Stimulated activated naive CD8-positive, alpha-beta T cell treated with anti-CD3 and anti-CD28 coated beads, Interleukin-15, Interleukin-2, amounts not matched to agents 100 ng/mL and 50 ng/mL, for 24 hours (primary cell): ENCODE measurements at regions not wholly inside any gene's neighbourhood (a gene's known extent, or its start where the extent isn't known, plus 50 kb on each side); places are given as distances from the start of the nearest gene placed in this dataset.

ENCODE experiments used
- H3K27ac Mint-ChIP-seq: one replicate; pipeline ENCODE4 v1.8.0; 2021; ENCODE audit warnings: mild to moderate bottlenecking, mixed read lengths
- H3K27me3 Mint-ChIP-seq: one replicate; pipeline ENCODE4 v1.8.0; 2021; ENCODE audit warnings: mixed read lengths
- H3K36me3 Mint-ChIP-seq: one replicate; pipeline ENCODE4 v1.8.0; 2021; ENCODE audit warnings: low read depth, mixed read lengths
- H3K4me1 Mint-ChIP-seq: one replicate; pipeline ENCODE4 v1.8.0; 2021; ENCODE audit warnings: low read depth, mixed read lengths
- H3K4me3 Mint-ChIP-seq: one replicate; pipeline ENCODE4 v1.8.0; 2021; ENCODE audit warnings: mild to moderate bottlenecking, mixed read lengths
- H3K9me3 Mint-ChIP-seq: one replicate; pipeline ENCODE4 v1.8.0; 2021; ENCODE audit warnings: mixed read lengths

DNA sequence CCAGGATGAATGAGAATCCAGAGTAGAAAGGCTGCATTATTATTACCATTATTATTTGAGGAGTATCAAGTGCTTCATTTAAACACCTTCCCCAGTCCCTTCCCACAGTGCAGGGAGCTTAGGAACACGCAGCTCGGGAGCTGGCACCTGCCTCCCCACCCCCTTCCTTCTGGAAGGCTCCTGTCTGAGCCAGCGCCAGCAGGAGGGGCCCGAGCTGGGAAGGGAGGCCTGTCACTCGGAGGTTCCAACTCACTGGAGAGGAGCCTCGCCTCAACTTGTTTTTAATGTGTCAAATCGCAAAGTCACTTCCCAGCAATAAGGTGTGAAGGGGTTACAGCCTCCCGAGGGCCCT, 156.4 kb upstream of the IRX4 start:
- Mint-ChIP-seq H3K4me3 (no peak overlapping the region), H3K36me3 (no peaks in the 10 kb centered on the region), H3K27me3 (peaks cover 39% of the 10 kb centered on the region), H3K27ac (no peak overlapping the region), H3K9me3 (no peaks in the 10 kb centered on the region), H3K4me1 (no peaks in the 10 kb centered on the region)

DNA sequence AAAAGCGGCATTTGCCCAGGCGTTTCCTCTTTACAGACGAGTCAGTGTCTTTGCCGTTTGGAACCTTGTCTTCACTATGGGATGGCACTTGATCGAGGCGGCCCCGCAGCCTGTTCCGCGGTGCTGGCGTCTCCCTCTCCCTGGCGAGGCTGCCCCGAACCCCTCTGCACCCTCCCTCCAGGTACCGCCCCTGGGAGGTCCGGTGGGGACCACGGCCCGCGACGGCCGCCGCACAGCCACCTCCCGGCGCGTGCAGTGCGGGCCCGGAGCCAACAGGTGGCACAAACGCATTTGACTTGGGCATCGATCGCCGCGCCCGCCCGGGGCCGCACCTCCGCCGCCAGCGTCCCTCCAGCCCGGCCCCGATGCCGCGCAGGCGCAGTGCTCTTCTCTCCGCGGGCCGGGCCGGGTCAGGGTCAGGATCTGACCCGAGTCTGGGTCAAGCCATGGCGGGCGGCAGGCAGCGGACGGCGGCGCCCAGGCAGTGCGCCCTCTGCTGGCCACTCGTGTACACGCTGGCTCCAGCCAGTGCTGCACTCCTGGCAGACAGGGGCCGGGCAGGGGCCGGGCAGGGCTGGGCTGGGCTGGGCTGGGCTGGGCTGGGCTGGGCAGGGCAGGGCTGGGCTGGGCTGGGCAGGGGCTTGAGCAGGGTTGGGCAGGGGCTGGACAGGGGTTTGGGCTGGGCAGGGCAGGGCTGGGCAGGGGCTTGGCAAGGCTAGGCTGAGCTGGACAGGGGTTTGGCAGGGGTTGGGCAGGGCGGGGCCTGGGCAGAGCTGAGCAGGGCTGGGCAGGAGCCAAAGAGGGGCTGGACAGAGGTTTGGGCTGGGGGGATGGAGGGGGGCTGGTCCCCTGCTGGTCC, 155.8 kb upstream of the IRX4 start:
- Mint-ChIP-seq H3K27me3 (peaks cover 35% of the 10 kb centered on the region), H3K9me3 (no peaks in the 10 kb centered on the region), H3K27ac (no peak overlapping the region), H3K36me3 (no peaks in the 10 kb centered on the region), H3K4me3 (peak overlapping the region; percentile 47), H3K4me1 (no peaks in the 10 kb centered on the region)

DNA sequence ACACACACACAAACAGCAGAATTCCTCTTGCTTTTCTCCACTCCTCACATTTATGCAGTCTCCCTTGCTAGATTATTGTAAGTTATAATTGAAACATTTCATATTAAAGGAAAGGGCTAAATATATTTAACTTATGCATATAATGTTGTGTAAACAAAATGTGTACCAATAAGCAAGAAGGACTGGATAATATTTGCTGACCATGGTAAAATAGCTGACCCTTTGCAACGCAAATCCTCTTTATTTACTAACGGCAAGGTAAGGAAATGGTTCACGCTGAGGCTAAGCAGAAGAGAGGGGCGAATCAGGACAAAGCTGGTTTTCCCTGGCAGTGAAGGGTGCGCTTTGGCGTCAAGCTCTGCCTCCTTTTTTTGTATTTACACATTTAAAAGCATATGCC, 154.2 kb upstream of the IRX4 start:
- Mint-ChIP-seq H3K27me3 (peaks cover 47% of the 10 kb centered on the region), H3K36me3 (no peaks in the 10 kb centered on the region), H3K4me3 (no peak overlapping the region), H3K4me1 (no peaks in the 10 kb centered on the region), H3K9me3 (no peaks in the 10 kb centered on the region), H3K27ac (no peak overlapping the region)

DNA sequence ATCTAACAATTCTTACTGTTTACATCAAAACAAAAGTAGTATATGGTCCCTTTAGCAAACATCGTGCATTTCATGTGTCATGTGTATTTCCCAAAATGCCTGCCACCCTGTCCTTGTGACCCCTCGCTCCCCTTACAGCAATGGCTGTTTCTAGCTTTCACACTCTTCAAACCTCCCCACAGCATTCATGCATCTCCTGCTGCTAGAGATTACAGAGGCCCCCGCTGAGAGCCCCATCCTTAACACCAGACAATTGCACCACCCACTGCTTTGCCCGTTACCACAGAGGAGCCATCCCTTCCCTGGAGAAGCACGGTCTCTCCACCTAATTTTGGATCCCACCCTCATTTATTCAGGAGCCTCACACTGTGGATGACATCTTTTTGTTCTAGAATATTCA, 149.7 kb upstream of the IRX4 start:
- Mint-ChIP-seq H3K27me3 (peaks cover 57% of the 10 kb centered on the region), H3K4me3 (no peak overlapping the region), H3K36me3 (no peaks in the 10 kb centered on the region), H3K27ac (no peak overlapping the region), H3K9me3 (peaks cover 4% of the 10 kb centered on the region), H3K4me1 (no peaks in the 10 kb centered on the region)

DNA sequence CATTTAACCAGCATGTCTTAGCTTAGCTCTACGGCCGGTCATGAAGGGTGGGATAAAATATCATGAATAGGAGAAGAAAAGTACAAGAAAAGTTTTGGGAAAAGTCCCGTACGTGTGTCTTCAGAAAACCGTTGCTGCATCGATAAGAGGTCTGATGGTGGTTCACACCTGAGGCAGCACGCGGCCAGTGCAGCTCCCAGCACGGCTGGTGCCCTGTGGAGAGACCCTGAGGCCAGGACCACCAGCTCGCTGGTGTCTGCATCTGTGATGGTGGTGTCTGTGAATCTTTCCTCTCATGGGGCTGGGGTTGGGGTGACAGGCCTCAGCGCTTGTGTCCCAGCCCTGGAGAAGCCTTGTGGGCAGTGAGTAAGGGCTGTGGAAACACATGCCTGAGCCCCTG, 148.9 kb upstream of the IRX4 start:
- Mint-ChIP-seq H3K36me3 (no peaks in the 10 kb centered on the region), H3K27ac (no peak overlapping the region), H3K4me1 (no peaks in the 10 kb centered on the region), H3K27me3 (peaks cover 50% of the 10 kb centered on the region), H3K4me3 (no peak overlapping the region), H3K9me3 (peaks cover 4% of the 10 kb centered on the region)

DNA sequence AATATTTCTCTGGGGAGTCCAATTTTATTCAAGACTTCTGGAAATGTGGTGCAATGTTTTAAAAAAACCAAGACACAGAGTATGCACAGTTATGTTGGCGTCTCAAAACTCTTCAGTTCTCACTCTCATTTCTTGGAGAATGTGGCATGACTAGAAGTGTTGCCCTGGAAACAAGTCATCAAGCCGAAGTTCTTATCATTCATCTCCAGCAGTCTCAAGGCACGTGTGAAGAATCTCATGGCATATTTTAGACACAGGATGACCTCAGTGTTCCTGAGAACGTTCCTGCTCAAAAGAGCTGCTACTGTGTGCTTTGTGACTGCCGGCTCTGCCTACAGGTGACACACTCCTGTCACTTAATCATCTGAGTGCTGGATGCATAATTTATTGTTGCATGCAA, 147.4 kb upstream of the IRX4 start:
- Mint-ChIP-seq H3K27ac (no peak overlapping the region), H3K4me1 (no peaks in the 10 kb centered on the region), H3K4me3 (no peak overlapping the region), H3K9me3 (peaks cover 4% of the 10 kb centered on the region), H3K27me3 (peaks cover 49% of the 10 kb centered on the region), H3K36me3 (no peaks in the 10 kb centered on the region)

DNA sequence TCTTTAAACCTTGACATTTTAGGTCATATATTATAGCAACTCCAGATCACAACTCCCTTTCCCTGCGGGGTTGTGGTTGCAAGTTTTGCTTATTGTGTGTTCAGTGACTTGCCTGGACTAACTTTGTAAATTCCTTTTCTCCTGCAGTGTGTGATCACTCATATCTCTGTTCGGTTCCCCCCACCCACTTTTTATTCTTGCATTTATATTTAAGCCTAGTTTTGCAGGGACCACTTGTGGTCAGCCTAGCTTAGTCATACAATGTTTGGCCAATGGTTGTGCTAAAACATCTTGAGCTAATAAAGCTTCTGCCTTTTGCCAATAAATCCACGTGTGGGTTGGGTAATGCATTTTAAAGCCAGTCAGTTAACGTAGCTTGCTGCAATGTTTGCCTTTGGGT, 146.5 kb upstream of the IRX4 start:
- Mint-ChIP-seq H3K36me3 (no peaks in the 10 kb centered on the region), H3K27me3 (peaks cover 49% of the 10 kb centered on the region), H3K27ac (no peak overlapping the region), H3K9me3 (peaks cover 4% of the 10 kb centered on the region), H3K4me3 (no peak overlapping the region), H3K4me1 (no peaks in the 10 kb centered on the region)

DNA sequence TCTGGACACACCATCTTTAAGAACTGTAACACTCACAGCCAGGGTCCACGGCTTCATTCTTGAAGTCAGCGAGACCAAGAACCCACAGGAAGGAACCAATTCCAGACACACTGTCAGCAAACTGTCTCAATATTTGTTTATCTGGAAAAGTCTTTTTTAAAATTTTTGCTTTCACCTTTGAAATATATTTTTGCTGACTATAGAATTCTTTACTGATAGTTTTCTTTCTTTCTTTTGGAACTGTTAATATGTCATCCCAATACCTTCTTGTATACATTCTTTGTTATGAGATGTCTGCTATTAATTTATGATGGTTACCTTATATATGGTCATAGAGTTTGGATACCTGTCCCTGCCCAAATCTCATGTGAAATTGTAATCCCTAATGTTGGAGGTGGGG, 145.1 kb upstream of the IRX4 start:
- Mint-ChIP-seq H3K36me3 (no peaks in the 10 kb centered on the region), H3K27me3 (peaks cover 43% of the 10 kb centered on the region), H3K27ac (no peak overlapping the region), H3K4me3 (no peak overlapping the region), H3K9me3 (peaks cover 4% of the 10 kb centered on the region), H3K4me1 (no peaks in the 10 kb centered on the region)

DNA sequence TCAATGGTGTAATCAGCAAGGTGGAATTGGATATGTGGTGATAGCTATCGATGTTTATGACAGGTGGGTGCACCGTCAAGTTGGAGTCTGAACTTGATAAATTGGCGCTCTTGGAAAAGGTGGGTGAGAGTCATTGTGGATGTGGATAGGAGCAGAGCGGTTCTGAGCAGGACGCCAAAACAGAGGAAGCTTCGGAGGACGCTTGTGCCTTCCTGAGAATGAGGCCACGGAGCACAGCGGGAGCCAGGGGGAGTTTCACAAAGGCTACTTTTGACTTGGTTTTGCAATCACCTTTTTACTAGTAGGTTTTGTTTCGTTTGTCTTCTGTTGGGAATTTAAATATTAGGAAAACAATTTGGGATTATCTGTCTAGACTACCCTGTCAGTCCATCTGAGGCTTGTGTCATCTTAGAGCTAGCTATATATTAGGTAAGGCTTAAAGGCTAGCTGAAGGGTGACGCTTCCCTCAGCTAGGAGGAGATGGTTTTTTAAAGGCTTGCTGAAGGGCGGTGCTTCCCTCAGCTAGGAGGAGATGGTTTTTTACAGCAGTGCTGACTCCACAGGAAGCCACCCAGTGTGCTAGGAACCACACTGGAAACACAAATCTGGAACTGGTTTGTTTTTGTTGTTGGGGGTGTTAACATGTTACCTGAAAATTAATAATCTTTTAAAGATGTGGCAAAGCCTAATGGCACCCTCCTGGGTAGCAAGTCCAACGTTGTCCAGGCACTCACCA, 142.4 kb upstream of the IRX4 start:
- H3K27me3 Mint-ChIP-seq = peaks cover 45% of the 10 kb centered on the region
- peaks cover 4% of the 10 kb centered on the region for H3K9me3 Mint-ChIP-seq
- H3K27ac Mint-ChIP-seq = no peak overlapping the region
- no peak overlapping the region for H3K4me3 Mint-ChIP-seq
- H3K4me1 Mint-ChIP-seq = no peaks in the 10 kb centered on the region
- H3K36me3 Mint-ChIP-seq = no peaks in the 10 kb centered on the region

DNA sequence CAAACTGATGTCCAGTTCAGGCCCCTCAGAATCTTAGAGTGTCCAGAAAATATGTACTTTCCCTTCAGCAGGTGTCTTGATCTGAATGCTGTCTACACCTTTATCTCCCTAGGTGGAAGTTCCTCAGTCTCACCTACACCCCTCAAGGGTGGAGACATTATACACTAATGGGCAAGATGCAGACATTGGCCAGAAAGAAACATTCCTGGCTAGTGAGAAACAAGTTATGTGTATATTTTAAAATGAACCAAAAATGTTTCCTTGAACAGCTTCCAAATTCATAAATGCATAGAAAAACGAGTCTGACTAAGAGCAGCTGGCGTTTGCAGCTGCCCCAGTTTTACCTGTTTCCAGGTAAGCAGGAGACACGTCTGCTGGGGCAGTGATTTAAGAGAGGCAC, 140.5 kb upstream of the IRX4 start:
- Mint-ChIP-seq H3K9me3 (no peaks in the 10 kb centered on the region), H3K27me3 (peaks cover 38% of the 10 kb centered on the region), H3K36me3 (no peaks in the 10 kb centered on the region), H3K4me1 (no peaks in the 10 kb centered on the region), H3K4me3 (no peak overlapping the region), H3K27ac (no peak overlapping the region)

DNA sequence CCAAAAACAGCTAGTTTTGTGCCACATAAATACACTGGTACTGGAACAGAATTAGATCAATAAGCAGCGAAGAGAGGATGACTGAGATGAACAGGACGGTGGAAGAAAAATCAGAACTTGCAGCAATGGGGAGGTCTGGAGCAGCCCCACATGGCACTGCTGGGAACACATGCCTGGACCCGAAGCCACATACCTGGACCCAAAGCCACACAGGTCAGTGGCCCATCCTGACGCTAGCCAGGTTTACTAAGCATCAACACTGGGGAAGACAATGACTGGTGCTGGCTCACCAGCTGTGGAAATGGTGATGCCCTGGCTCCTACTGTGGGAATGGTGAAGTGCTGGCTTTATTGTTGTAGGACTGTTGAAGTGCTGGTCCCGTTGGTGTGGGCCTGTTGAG, 139.7 kb upstream of the IRX4 start:
- peaks cover 30% of the 10 kb centered on the region for H3K27me3 Mint-ChIP-seq
- H3K4me1 Mint-ChIP-seq = no peaks in the 10 kb centered on the region
- no peaks in the 10 kb centered on the region for H3K36me3 Mint-ChIP-seq
- no peaks in the 10 kb centered on the region for H3K9me3 Mint-ChIP-seq
- H3K4me3 Mint-ChIP-seq = no peak overlapping the region
- no peak overlapping the region for H3K27ac Mint-ChIP-seq

DNA sequence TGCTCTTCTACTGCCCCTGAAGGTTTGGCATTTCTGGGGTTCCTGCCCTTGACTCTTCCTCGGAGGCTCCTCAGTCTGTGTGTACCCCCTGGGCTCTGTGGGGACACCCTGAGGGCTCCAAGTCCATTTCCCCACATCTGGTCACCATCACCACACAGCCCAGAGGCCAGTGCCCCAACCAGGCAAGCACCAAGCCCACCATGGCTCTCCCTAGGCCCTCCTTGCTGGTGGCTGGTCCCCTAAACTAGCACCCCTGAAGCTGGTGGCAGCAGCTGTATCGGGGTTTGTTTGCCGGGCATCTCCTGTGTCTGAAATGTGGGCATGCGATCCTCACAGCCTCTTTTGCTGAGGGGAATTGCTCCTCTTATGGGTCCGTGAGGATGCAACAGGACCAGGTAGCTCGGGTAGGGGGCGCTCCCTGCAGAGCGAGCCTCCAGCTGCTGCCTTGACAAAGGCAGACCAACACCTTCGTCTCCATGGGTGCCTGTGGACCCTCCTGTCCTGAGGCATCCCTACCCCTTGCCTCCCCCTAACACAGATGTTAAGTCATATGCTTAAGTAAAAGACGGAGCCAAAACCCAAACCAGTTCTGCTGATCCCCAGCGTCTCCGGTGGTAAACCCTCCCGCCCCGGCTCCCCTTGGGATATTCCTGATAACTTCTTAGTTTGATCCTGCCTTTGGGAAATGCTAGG, 138.9 kb upstream of the IRX4 start:
- Mint-ChIP-seq H3K9me3 (no peaks in the 10 kb centered on the region), H3K4me3 (no peak overlapping the region), H3K36me3 (no peaks in the 10 kb centered on the region), H3K27me3 (peaks cover 30% of the 10 kb centered on the region), H3K4me1 (no peaks in the 10 kb centered on the region), H3K27ac (no peak overlapping the region)

DNA sequence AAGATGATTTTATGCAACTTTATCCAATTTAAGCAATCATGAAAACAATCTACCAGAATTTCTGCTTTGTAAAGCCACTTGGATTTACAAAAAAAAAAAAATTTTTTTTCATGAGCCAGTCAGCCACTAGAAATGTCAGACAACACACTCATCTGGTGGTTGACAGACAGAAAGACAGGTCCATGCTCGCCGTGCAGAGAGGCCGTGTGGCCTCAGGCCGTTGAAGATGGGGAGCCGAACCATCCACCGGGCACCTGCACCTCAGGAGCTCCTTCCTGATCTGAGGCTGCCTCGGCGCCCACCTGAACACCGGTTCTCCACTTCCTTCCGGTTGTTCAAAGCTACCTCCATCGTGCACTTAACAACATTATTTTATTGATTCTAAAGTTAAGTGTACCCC, 138.0 kb upstream of the IRX4 start:
- no peaks in the 10 kb centered on the region for H3K36me3 Mint-ChIP-seq
- H3K9me3 Mint-ChIP-seq = no peaks in the 10 kb centered on the region
- H3K27ac Mint-ChIP-seq = no peak overlapping the region
- H3K4me3 Mint-ChIP-seq = no peak overlapping the region
- H3K4me1 Mint-ChIP-seq = no peaks in the 10 kb centered on the region
- peaks cover 25% of the 10 kb centered on the region for H3K27me3 Mint-ChIP-seq

DNA sequence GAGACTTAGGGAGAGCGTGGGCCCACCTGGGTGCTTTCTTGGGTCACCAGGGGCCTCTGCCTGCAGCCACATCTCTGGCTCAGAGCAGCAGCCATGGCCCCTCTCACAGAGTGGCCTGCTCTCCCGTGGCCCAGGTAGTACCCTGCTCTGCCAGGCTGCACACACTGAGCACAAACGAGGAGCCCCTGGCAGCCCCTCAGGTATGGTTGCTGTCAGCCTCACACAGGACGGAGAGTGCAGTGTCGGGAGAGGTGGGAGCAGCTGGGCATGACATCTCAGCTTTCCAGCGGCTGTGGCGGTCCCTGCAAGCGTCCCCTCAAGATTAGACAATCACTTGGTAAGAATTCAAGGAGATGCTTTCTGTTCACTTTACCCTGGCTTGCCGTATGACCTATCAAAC, 137.0 kb upstream of the IRX4 start:
- no peak overlapping the region for H3K27ac Mint-ChIP-seq
- H3K36me3 Mint-ChIP-seq = no peaks in the 10 kb centered on the region
- H3K27me3 Mint-ChIP-seq = peaks cover 17% of the 10 kb centered on the region
- H3K9me3 Mint-ChIP-seq = no peaks in the 10 kb centered on the region
- no peaks in the 10 kb centered on the region for H3K4me1 Mint-ChIP-seq
- H3K4me3 Mint-ChIP-seq = no peak overlapping the region

DNA sequence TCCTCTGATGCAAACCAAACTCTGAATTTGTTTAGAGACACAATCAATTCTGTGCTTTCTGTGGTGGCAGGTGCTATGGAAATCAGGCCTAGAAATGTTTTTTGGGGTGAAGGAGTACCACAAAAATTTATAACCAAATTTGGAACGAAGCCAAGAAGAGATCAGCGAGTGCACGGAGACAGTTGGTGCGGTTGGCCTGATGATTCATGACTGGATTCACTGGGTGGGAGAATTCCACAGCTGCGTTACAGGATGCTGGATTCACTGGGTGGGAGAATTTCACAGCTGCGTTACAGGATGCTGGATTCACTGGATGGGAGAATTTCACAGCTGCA, 135.6 kb upstream of the IRX4 start:
- H3K27me3 Mint-ChIP-seq = peaks cover 17% of the 10 kb centered on the region
- H3K4me1 Mint-ChIP-seq = no peaks in the 10 kb centered on the region
- H3K36me3 Mint-ChIP-seq = no peaks in the 10 kb centered on the region

More for the DNA sequence above, 135.6 kb upstream of the IRX4 start:
- Mint-ChIP-seq H3K9me3 (no peaks in the 10 kb centered on the region), H3K27ac (no peak overlapping the region), H3K4me3 (no peak overlapping the region)
